HG03045 (cell line): ENCODE measurements at regions not wholly inside any gene's neighbourhood (a gene's known extent, or its start where the extent isn't known, plus 50 kb on each side); places are given as distances from the start of the nearest gene placed in this dataset.
"Not testable (repeated sequence)": the region's sequence is repeated elsewhere in the genome, so short reads cannot be mapped to it uniquely, and the experiment has no call there.

ENCODE experiments used
- ATAC-seq: cut with Tn5 transposase; IDR thresholded peaks from one replicate; pipeline ENCODE4 v1.9.1; 2021; ENCODE audit warnings: mild to moderate bottlenecking, moderate library complexity; ENCODE audit not compliant: unreplicated experiment

- no peak for ATAC-seq
Observed at GRCh38 chr7:41579961-41580935, 122.6 kb downstream of the INHBA start.

GRCh38 chr7:41578700-41579099, 124.2 kb downstream of the INHBA start:
- no peak for ATAC-seq

GRCh38 chr7:41576166-41576565, 126.7 kb downstream of the INHBA start:
- no peak for ATAC-seq

- ATAC-seq: no peak
Observed at GRCh38 chr7:41574377-41574776, 128.5 kb downstream of the INHBA start.

GRCh38 chr7:41573862-41574261, 129.0 kb downstream of the INHBA start:
- no peak for ATAC-seq

GRCh38 chr7:41573443-41573842, 129.4 kb downstream of the INHBA start:
- no peak for ATAC-seq

GRCh38 chr7:41573015-41573414, 129.9 kb downstream of the INHBA start:
- ATAC-seq: no peak

- ATAC-seq: no peak
Observed at GRCh38 chr7:41571573-41571972, 131.3 kb downstream of the INHBA start.

- no peak for ATAC-seq
Observed at GRCh38 chr7:41570766-41571165, 132.1 kb downstream of the INHBA start.

GRCh38 chr7:41568135-41568534, 134.8 kb downstream of the INHBA start:
- no peak for ATAC-seq

GRCh38 chr7:41567731-41568114, 135.2 kb downstream of the INHBA start:
- ATAC-seq: no peak

GRCh38 chr7:41567031-41567730, 135.7 kb downstream of the INHBA start:
- no peak for ATAC-seq

- no peak for ATAC-seq
Observed at GRCh38 chr7:41566581-41566980, 136.3 kb downstream of the INHBA start.

GRCh38 chr7:41565655-41566054, 137.2 kb downstream of the INHBA start:
- no peak for ATAC-seq

GRCh38 chr7:41559426-41559825, 143.5 kb downstream of the INHBA start:
- no peak for ATAC-seq

- ATAC-seq: no peak
Observed at GRCh38 chr7:41554481-41554880, 148.4 kb downstream of the INHBA start.

- ATAC-seq: not testable (repeated sequence)
Observed at GRCh38 chr7:41550046-41550445, 152.8 kb downstream of the INHBA start.

- ATAC-seq: no peak
Observed at GRCh38 chr7:41544241-41544640, 158.6 kb downstream of the INHBA start.

GRCh38 chr7:41540601-41541000, 162.3 kb downstream of the INHBA start:
- no peak for ATAC-seq

GRCh38 chr7:41538810-41539724, 163.8 kb downstream of the INHBA start:
- ATAC-seq: no peak
